Activated CD8-positive, alpha-beta T cell treated with anti-CD3 and anti-CD28 coated beads for 36 hours (primary cell): ENCODE measurements at regions not wholly inside any gene's neighbourhood (a gene's known extent, or its start where the extent isn't known, plus 50 kb on each side); places are given as distances from the start of the nearest gene placed in this dataset.
A peak's percentile ranks its signal among the peaks of the same experiment; 100 is the strongest.

ENCODE experiments used
- ATAC-seq: fragments of 200-7000 bp; cut with Tn5 transposase; one replicate; pipeline ENCODE4 v1.10.0; 2021; ENCODE audit warnings: mild to moderate bottlenecking, moderate library complexity
- CTCF ChIA-PET: fragments of 350-600 bp; sonication (Branson Sonifier 250); formaldehyde crosslinking; loops from one replicate; lab custom pipeline; 2021; ENCODE audit warnings: antibody characterized with exemption; lab: Charles Lee
- POLR2A ChIA-PET: fragments of 350-600 bp; sonication (Branson Sonifier 250); formaldehyde crosslinking; loops from one replicate; lab custom pipeline; 2021; ENCODE audit warnings: antibody characterized with exemption; lab: Charles Lee
- DNase-seq: peaks from one replicate; pipeline ENCODE4 v3.0.0-alpha.2; 2020
- H3K27ac Mint-ChIP-seq: one replicate; pipeline ENCODE4 v1.8.0; 2021; ENCODE audit warnings: mild to moderate bottlenecking, mixed read lengths
- H3K27me3 Mint-ChIP-seq: one replicate; pipeline ENCODE4 v1.8.0; 2021; ENCODE audit warnings: mixed read lengths
- H3K36me3 Mint-ChIP-seq: one replicate; pipeline ENCODE4 v1.8.0; 2021; ENCODE audit warnings: low read depth, mixed read lengths
- H3K4me1 Mint-ChIP-seq: one replicate; pipeline ENCODE4 v1.8.0; 2021; ENCODE audit warnings: low read depth, mixed read lengths
- H3K4me3 Mint-ChIP-seq: one replicate; pipeline ENCODE4 v1.8.0; 2021; ENCODE audit warnings: mild to moderate bottlenecking, moderate library complexity, mixed read lengths
- H3K9me3 Mint-ChIP-seq: one replicate; pipeline ENCODE4 v1.8.0; 2021; ENCODE audit warnings: mixed read lengths
- intact Hi-C: fragments of 100-400 bp; cut with micrococcal nuclease; formaldehyde crosslinking; loops from one replicate; pipeline ENCODE4 v1.10.0; 2022
- TF ChIP-seq, protein P1 (sequence below): fragments of 200-600 bp; IDR thresholded peaks from one replicate; pipeline ENCODE4 v1.8.0; 2022; ENCODE audit warnings: antibody characterized with exemption, mild to moderate bottlenecking

GRCh38 chr7:18234519-18234918 is 206.9 kb upstream of the PRPS1L1 start:
- POLR2A ChIA-PET, result no interaction called here
- Mint-ChIP-seq H3K27ac (no peak overlapping the region), H3K27me3 (no peaks in the 10 kb centered on the region), H3K36me3 (no peaks in the 10 kb centered on the region), H3K4me3 (no peak overlapping the region), H3K4me1 (no peaks in the 10 kb centered on the region), H3K9me3 (no peaks in the 10 kb centered on the region)
- CTCF ChIA-PET, result no interaction called here
- TF ChIP-seq, protein P1, sequence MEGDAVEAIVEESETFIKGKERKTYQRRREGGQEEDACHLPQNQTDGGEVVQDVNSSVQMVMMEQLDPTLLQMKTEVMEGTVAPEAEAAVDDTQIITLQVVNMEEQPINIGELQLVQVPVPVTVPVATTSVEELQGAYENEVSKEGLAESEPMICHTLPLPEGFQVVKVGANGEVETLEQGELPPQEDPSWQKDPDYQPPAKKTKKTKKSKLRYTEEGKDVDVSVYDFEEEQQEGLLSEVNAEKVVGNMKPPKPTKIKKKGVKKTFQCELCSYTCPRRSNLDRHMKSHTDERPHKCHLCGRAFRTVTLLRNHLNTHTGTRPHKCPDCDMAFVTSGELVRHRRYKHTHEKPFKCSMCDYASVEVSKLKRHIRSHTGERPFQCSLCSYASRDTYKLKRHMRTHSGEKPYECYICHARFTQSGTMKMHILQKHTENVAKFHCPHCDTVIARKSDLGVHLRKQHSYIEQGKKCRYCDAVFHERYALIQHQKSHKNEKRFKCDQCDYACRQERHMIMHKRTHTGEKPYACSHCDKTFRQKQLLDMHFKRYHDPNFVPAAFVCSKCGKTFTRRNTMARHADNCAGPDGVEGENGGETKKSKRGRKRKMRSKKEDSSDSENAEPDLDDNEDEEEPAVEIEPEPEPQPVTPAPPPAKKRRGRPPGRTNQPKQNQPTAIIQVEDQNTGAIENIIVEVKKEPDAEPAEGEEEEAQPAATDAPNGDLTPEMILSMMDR, result no peak
- no peak for ATAC-seq
- DNase-seq, result no peak
- intact Hi-C loops, result no loop called here

DNA sequence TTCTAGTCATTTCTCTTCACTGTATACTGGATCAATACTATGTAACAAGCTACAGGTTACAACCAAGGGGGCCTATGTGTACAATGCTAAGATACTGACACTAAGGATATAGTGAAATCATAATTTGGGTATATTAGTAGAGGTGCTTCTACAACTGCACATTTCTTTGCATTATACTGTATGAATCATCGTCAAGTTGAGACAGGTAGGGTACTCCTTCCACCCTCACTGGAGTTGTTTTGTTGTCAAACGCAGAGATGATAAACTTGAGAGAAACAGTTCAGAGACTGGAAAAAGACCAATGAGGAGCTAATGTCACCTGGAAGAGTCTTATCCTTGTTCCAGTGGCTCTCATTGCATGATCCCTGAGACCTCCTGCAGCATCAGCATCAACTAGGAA is 208.2 kb upstream of the PRPS1L1 start:
- Mint-ChIP-seq H3K27me3 (no peaks in the 10 kb centered on the region), H3K4me3 (no peak overlapping the region), H3K27ac (no peak overlapping the region), H3K4me1 (no peaks in the 10 kb centered on the region), H3K9me3 (no peaks in the 10 kb centered on the region), H3K36me3 (no peaks in the 10 kb centered on the region)
- TF ChIP-seq, protein P1, result no peak
- intact Hi-C loops, result no loop called here
- DNase-seq (no peak), ATAC-seq (no peak)
- CTCF ChIA-PET, result no interaction called here
- POLR2A ChIA-PET, result interaction anchor here (0.5 kb wide), 1 partner anchor 350 kb away, joined by 3 read pairs; no protein-coding TSS in a partner anchor

GRCh38 chr7:18239212-18239611 is 211.6 kb upstream of the PRPS1L1 start:
- TF ChIP-seq, protein P1, result no peak
- no peak overlapping the region for H3K4me3 Mint-ChIP-seq
- H3K9me3 Mint-ChIP-seq, result no peaks in the 10 kb centered on the region
- no peak overlapping the region for H3K27ac Mint-ChIP-seq
- no peaks in the 10 kb centered on the region for H3K27me3 Mint-ChIP-seq
- H3K4me1 Mint-ChIP-seq, result no peaks in the 10 kb centered on the region
- POLR2A ChIA-PET, result no interaction called here
- no peaks in the 10 kb centered on the region for H3K36me3 Mint-ChIP-seq
- no peak for ATAC-seq
- intact Hi-C loops, result no loop called here
- CTCF ChIA-PET, result no interaction called here
- DNase-seq, result no peak

GRCh38 chr7:18241543-18242231 is 214.0 kb upstream of the PRPS1L1 start:
- H3K9me3 Mint-ChIP-seq, result no peaks in the 10 kb centered on the region
- DNase-seq, result peak; percentile 1
- CTCF ChIA-PET, result no interaction called here
- POLR2A ChIA-PET, result no interaction called here
- no peak overlapping the region for H3K27ac Mint-ChIP-seq
- TF ChIP-seq, protein P1, result no peak
- intact Hi-C loops, result no loop called here
- no peak overlapping the region for H3K4me3 Mint-ChIP-seq
- ATAC-seq, result no peak
- H3K36me3 Mint-ChIP-seq, result no peaks in the 10 kb centered on the region
- no peaks in the 10 kb centered on the region for H3K27me3 Mint-ChIP-seq
- no peaks in the 10 kb centered on the region for H3K4me1 Mint-ChIP-seq

DNA sequence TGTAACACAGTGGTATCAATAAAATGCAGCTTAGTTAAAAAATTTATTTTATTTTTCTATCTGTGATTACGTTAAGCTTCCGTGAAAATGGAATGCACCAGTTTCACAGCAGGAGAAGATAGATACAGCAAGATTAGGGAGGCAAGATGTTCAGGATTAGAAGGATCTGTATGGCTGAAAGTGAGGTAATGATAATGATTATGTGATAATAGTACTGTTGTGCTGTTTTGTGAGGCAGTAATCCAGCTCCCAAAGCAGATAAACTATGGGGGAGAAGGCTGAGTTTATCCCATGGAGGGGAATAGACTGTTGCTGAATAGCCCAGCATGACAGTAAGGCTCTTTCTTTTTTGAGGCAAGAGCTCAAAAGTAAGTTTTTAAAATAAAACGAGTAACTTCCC is 216.1 kb upstream of the PRPS1L1 start:
- DNase-seq (no peak), ATAC-seq (no peak)
- intact Hi-C loops, result no loop called here
- ChIA-PET POLR2A (no interaction called here), CTCF (no interaction called here)
- Mint-ChIP-seq H3K4me1 (no peaks in the 10 kb centered on the region), H3K27ac (no peak overlapping the region), H3K36me3 (no peaks in the 10 kb centered on the region), H3K9me3 (peaks cover 2% of the 10 kb centered on the region), H3K27me3 (no peaks in the 10 kb centered on the region), H3K4me3 (no peak overlapping the region)
- TF ChIP-seq, protein P1, result no peak
